Ectodermal cell (in vitro differentiated cells): ENCODE measurements at regions not wholly inside any gene's neighbourhood (a gene's known extent, or its start where the extent isn't known, plus 50 kb on each side); places are given as distances from the start of the nearest gene placed in this dataset.

Experiments
- H3K27ac ChIP-seq: 2 replicates; pipeline ENCODE4 v1.7.0; 2013; ENCODE audit warnings: mild to moderate bottlenecking, low read depth, low read length; ENCODE audit not compliant: insufficient read depth, poor library complexity, severe bottlenecking
- H3K27me3 ChIP-seq: 2 replicates; pipeline ENCODE4 v1.7.0; 2013; ENCODE audit warnings: mild to moderate bottlenecking, low read length; ENCODE audit not compliant: insufficient read depth, control insufficient read depth, poor library complexity, severe bottlenecking
- H3K36me3 ChIP-seq: one replicate; pipeline ENCODE4 v1.7.0; 2013; ENCODE audit warnings: low read length; ENCODE audit not compliant: control insufficient read depth, insufficient read depth
- H3K4me1 ChIP-seq: one replicate; pipeline ENCODE4 v1.7.0; 2013; ENCODE audit warnings: low read length; ENCODE audit not compliant: control insufficient read depth, insufficient read depth
- H3K4me3 ChIP-seq: 2 replicates; pipeline ENCODE4 v1.7.0; 2013; ENCODE audit warnings: low read depth, low read length, control low read depth; ENCODE audit not compliant: insufficient read depth
- H3K9me3 ChIP-seq: 2 replicates; pipeline ENCODE4 v1.7.0; 2013; ENCODE audit warnings: mild to moderate bottlenecking, low read length, moderate library complexity; ENCODE audit not compliant: control insufficient read depth
- WGBS, 2 experiments: methylation state at CpG; one replicate each; pipeline ENCODE4 v1.1.7; 2013; ENCODE audit warnings: missing lambda C conversion rate in 2 of 2; 5-methylcytosine and 5-hydroxymethylcytosine counted together

GRCh38 chr2:2614452-2614851 is 283.4 kb upstream of the MYT1L start:
- WGBS, 2 experiments: 86 to 87% methylated on average over 9 of the region's 9 CpGs
- no peaks in the 10 kb centered on the region for H3K27me3 ChIP-seq
- no peaks in the 10 kb centered on the region for H3K4me1 ChIP-seq
- no peak overlapping the region for H3K27ac ChIP-seq
- no peaks in the 10 kb centered on the region for H3K36me3 ChIP-seq
- H3K9me3 ChIP-seq: no peaks in the 10 kb centered on the region
- H3K4me3 ChIP-seq: no peak overlapping the region

GRCh38 chr2:2613279-2614199 is 282.5 kb upstream of the MYT1L start:
- H3K27ac ChIP-seq: no peak overlapping the region

GRCh38 chr2:2610751-2611150 is 279.7 kb upstream of the MYT1L start:
- Histone ChIP-seq H3K9me3 (no peaks in the 10 kb centered on the region), H3K4me3 (no peak overlapping the region), H3K27me3 (no peaks in the 10 kb centered on the region), H3K36me3 (no peaks in the 10 kb centered on the region), H3K4me1 (no peaks in the 10 kb centered on the region), H3K27ac (no peak overlapping the region)

More at GRCh38 chr2:2613279-2614199, 282.5 kb upstream of the MYT1L start:
- H3K4me1 ChIP-seq: no peaks in the 10 kb centered on the region
- 23 to 26% methylated on average over 34 of the region's 34 CpGs for WGBS, 2 experiments
- H3K9me3 ChIP-seq: no peaks in the 10 kb centered on the region
- H3K36me3 ChIP-seq: no peaks in the 10 kb centered on the region
- H3K4me3 ChIP-seq: peak overlapping the region; percentile 46
- H3K27me3 ChIP-seq: no peaks in the 10 kb centered on the region

GRCh38 chr2:2600366-2600765 is 269.3 kb upstream of the MYT1L start:
- Histone ChIP-seq H3K27ac (no peak overlapping the region), H3K4me1 (no peaks in the 10 kb centered on the region), H3K9me3 (no peaks in the 10 kb centered on the region), H3K36me3 (no peaks in the 10 kb centered on the region), H3K27me3 (no peaks in the 10 kb centered on the region), H3K4me3 (no peak overlapping the region)
- 72 to 74% methylated on average over 8 of the region's 8 CpGs for WGBS, 2 experiments

GRCh38 chr2:2599441-2599840 is 268.4 kb upstream of the MYT1L start:
- Histone ChIP-seq H3K9me3 (no peaks in the 10 kb centered on the region), H3K27me3 (no peaks in the 10 kb centered on the region), H3K4me3 (no peak overlapping the region), H3K4me1 (no peaks in the 10 kb centered on the region), H3K36me3 (no peaks in the 10 kb centered on the region), H3K27ac (no peak overlapping the region)
- WGBS, 2 experiments: 97% methylated on average over 8 of the region's 8 CpGs

GRCh38 chr2:2597712-2598111 is 266.6 kb upstream of the MYT1L start:
- H3K4me1 ChIP-seq: no peaks in the 10 kb centered on the region
- 57 to 75% methylated on average over 2 of the region's 2 CpGs for WGBS, 2 experiments
- H3K9me3 ChIP-seq: no peaks in the 10 kb centered on the region
- no peak overlapping the region for H3K4me3 ChIP-seq
- H3K27me3 ChIP-seq: no peaks in the 10 kb centered on the region
- H3K36me3 ChIP-seq: no peaks in the 10 kb centered on the region
- no peak overlapping the region for H3K27ac ChIP-seq

- no peaks in the 10 kb centered on the region for H3K36me3 ChIP-seq
- H3K9me3 ChIP-seq: no peaks in the 10 kb centered on the region
- no peak overlapping the region for H3K4me3 ChIP-seq
- 91 to 94% methylated on average over 6 of the region's 6 CpGs for WGBS, 2 experiments
- H3K27ac ChIP-seq: no peak overlapping the region
- H3K27me3 ChIP-seq: no peaks in the 10 kb centered on the region
- peaks cover 4% of the 10 kb centered on the region for H3K4me1 ChIP-seq
These were observed 260.5 kb upstream of the MYT1L start for GRCh38 chr2:2591542-2591940.

- H3K36me3 ChIP-seq: no peaks in the 10 kb centered on the region
- peaks cover 4% of the 10 kb centered on the region for H3K4me1 ChIP-seq
- no peaks in the 10 kb centered on the region for H3K9me3 ChIP-seq
- no peak overlapping the region for H3K4me3 ChIP-seq
- no peak overlapping the region for H3K27ac ChIP-seq
- WGBS, 2 experiments: 88 to 92% methylated on average over 4 of the region's 4 CpGs
- no peaks in the 10 kb centered on the region for H3K27me3 ChIP-seq
These were observed 259.9 kb upstream of the MYT1L start for GRCh38 chr2:2590841-2591541.

- no peak overlapping the region for H3K4me3 ChIP-seq
- H3K9me3 ChIP-seq: no peaks in the 10 kb centered on the region
- H3K36me3 ChIP-seq: no peaks in the 10 kb centered on the region
- no peak overlapping the region for H3K27ac ChIP-seq
- 89 to 91% methylated on average over 1 of the region's 1 CpG for WGBS, 2 experiments
- H3K27me3 ChIP-seq: no peaks in the 10 kb centered on the region
- peaks cover 4% of the 10 kb centered on the region for H3K4me1 ChIP-seq
These were observed 259.1 kb upstream of the MYT1L start for GRCh38 chr2:2590141-2590540.

GRCh38 chr2:2588777-2589176 is 257.7 kb upstream of the MYT1L start:
- WGBS, 2 experiments: 94 to 95% methylated on average over 4 of the region's 4 CpGs
- H3K9me3 ChIP-seq: no peaks in the 10 kb centered on the region
- no peaks in the 10 kb centered on the region for H3K27me3 ChIP-seq
- H3K36me3 ChIP-seq: no peaks in the 10 kb centered on the region
- H3K27ac ChIP-seq: no peak overlapping the region
- no peak overlapping the region for H3K4me3 ChIP-seq
- peaks cover 4% of the 10 kb centered on the region for H3K4me1 ChIP-seq
